ENCODE measurements at regions not wholly inside any gene's neighbourhood (a gene's known extent, or its start where the extent isn't known, plus 50 kb on each side); places are given as distances from the start of the nearest gene placed in this dataset.

GRCh38 chr4:148849581-148849980 lies 407.4 kb upstream of the NR3C2 start:
- DNase-seq (ENCODE audit: low read depth in 1 of 2, low spot score in 1 of 2) (no peak), ATAC-seq (no peak), FAIRE-seq (no peak)
- Histone ChIP-seq H3K4me1 (no peaks in the 10 kb centered on the region), H3K27ac (no peak overlapping the region), H3K4me2 (no peak overlapping the region), H3K9me3 (no peaks in the 10 kb centered on the region), H3K4me3 (no peak overlapping the region)
- ChIA-PET POLR2A (no interaction called here), CTCF (no interaction called here)
- 75% methylated on average over 2 of the region's 2 CpGs for WGBS (ENCODE audit: missing lambda C conversion rate)
- TF ChIP-seq E2F6 (IDR thresholded peaks at IDR 0.05; ENCODE audit: borderline replicate concordance, low read depth) (no peak), CBX8 (IDR thresholded peaks at IDR 0.05) (no peak), FOXS1 (CRISPR knock-in tag; IDR thresholded peaks at IDR 0.05) (no peak), NFE2L2 (conservative IDR thresholded peaks at IDR 0.05; ENCODE audit: low read length) (no peak), GATA3 (IDR thresholded peaks at IDR 0.05; ENCODE audit: borderline replicate concordance) (no peak), ZC3H11A (IDR thresholded peaks at IDR 0.05) (no peak), REST (IDR thresholded peaks at IDR 0.05) (no peak), RARB (CRISPR knock-in tag; IDR thresholded peaks at IDR 0.05) (no peak)

DNA sequence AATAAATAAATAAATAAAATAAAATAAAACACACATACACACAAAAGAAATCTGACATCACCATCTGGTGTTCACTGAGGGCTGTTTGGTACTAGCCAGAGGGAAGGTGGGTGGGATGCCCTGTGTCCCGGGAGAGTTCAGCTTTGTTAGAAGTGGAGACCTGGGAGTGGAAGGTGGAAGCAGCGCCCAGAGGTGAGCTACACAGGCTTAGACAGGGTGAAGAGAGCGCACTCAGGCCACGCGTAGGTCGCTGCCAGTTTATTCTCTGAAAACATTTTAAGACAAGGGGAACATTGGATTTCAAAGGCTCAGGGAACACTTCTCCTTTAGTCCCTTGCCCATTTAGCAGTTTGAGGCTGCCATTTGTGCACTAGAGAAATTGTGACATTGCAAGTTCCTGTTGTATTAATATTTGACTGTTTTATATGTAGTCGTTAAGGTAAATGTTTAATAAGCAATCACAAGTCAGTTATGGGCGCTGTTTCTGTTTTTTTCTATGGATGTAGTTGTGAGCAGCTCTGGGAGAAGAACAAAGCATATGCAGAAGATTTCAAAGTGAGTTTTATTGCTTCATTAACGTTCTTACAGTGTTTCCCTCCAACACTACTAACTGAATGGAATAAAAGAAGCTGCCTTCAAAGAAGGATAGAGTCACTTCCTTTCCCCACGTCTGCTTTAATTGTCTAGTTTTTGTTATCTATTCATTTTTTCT lies 405.5 kb upstream of the NR3C2 start:
- no peak overlapping the region for H3K4me2 ChIP-seq
- CTCF ChIA-PET: no interaction called here
- WGBS (ENCODE audit: missing lambda C conversion rate): 52% methylated on average over 10 of the region's 10 CpGs
- no peaks in the 10 kb centered on the region for H3K4me1 ChIP-seq
- TF ChIP-seq GATA3 (IDR thresholded peaks at IDR 0.05; ENCODE audit: borderline replicate concordance): no peak
- no peak for TF ChIP-seq PBX3 (IDR thresholded peaks at IDR 0.05)
- TF ChIP-seq KDM1A (IDR thresholded peaks at IDR 0.05; ENCODE audit: low read depth): no peak
- no peak for TF ChIP-seq HOXB5 (CRISPR knock-in tag; IDR thresholded peaks at IDR 0.05)
- TF ChIP-seq, protein P1, sequence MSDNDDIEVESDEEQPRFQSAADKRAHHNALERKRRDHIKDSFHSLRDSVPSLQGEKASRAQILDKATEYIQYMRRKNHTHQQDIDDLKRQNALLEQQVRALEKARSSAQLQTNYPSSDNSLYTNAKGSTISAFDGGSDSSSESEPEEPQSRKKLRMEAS (IDR thresholded peaks at IDR 0.05): no peak
- no peak for TF ChIP-seq CHD2 (IDR thresholded peaks at IDR 0.05; ENCODE audit: low read length, partially characterized antibody)
- TF ChIP-seq SREBF2 (IDR thresholded peaks at IDR 0.05): no peak
- no peak for TF ChIP-seq RNF2 (IDR thresholded peaks at IDR 0.05; ENCODE audit: borderline replicate concordance, low read depth)
- no peak for TF ChIP-seq MYC (IDR thresholded peaks at IDR 0.05; ENCODE audit: borderline replicate concordance, low read length)
- TF ChIP-seq ATOH8 (CRISPR knock-in tag; IDR thresholded peaks at IDR 0.05; ENCODE audit: low read depth): no peak
- no peak for TF ChIP-seq CHD4 (IDR thresholded peaks at IDR 0.05; ENCODE audit: borderline replicate concordance)
- TF ChIP-seq FOXS1 (CRISPR knock-in tag; IDR thresholded peaks at IDR 0.05): no peak
- no peak for TF ChIP-seq TFCP2L1 (CRISPR knock-in tag; IDR thresholded peaks at IDR 0.05)
- no peak for TF ChIP-seq E2F6 (IDR thresholded peaks at IDR 0.05; ENCODE audit: borderline replicate concordance, low read depth)
- TF ChIP-seq JUNB (IDR thresholded peaks at IDR 0.05): no peak
- TF ChIP-seq, protein P2, sequence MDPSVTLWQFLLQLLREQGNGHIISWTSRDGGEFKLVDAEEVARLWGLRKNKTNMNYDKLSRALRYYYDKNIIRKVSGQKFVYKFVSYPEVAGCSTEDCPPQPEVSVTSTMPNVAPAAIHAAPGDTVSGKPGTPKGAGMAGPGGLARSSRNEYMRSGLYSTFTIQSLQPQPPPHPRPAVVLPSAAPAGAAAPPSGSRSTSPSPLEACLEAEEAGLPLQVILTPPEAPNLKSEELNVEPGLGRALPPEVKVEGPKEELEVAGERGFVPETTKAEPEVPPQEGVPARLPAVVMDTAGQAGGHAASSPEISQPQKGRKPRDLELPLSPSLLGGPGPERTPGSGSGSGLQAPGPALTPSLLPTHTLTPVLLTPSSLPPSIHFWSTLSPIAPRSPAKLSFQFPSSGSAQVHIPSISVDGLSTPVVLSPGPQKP (IDR thresholded peaks at IDR 0.05; ENCODE audit: low read depth, low read length): no peak
- no peak for TF ChIP-seq ZFP36 (IDR thresholded peaks at IDR 0.05; ENCODE audit: borderline replicate concordance, partially characterized antibody)
- no peak for TF ChIP-seq FOSL2 (IDR thresholded peaks at IDR 0.05)
- no peak for TF ChIP-seq FOSL2 (CRISPR knock-in tag; IDR thresholded peaks at IDR 0.05)
- TF ChIP-seq MAFK (IDR thresholded peaks at IDR 0.05; ENCODE audit: partially characterized antibody): no peak
- TF ChIP-seq HES2 (IDR thresholded peaks at IDR 0.05): no peak
- DNase-seq (ENCODE audit: low read depth in 1 of 2, low spot score in 1 of 2): no peak
- POLR2A ChIA-PET: no interaction called here
- no peaks in the 10 kb centered on the region for H3K9me3 ChIP-seq
- ATAC-seq: no peak
- H3K4me3 ChIP-seq: no peak overlapping the region
- no peak for FAIRE-seq
- H3K27ac ChIP-seq: no peak overlapping the region
